Endothelial cell (in vitro differentiated cells): ENCODE measurements at regions not wholly inside any gene's neighbourhood (a gene's known extent, or its start where the extent isn't known, plus 50 kb on each side); places are given as distances from the start of the nearest gene placed in this dataset.

Experiments
- DNase-seq: peaks from one replicate; pipeline ENCODE4 v3.0.0; 2021; ENCODE audit warnings: low spot score
- H3K27ac Mint-ChIP-seq: one replicate; pipeline ENCODE4 v1.8.0; 2021; ENCODE audit warnings: mixed read lengths, inconsistent platforms; ENCODE audit not compliant: unreplicated experiment
- H3K27me3 Mint-ChIP-seq: one replicate; pipeline ENCODE4 v1.8.0; 2021; ENCODE audit warnings: mild to moderate bottlenecking, moderate library complexity, mixed read lengths, inconsistent platforms; ENCODE audit not compliant: unreplicated experiment
- H3K36me3 Mint-ChIP-seq: one replicate; pipeline ENCODE4 v1.8.0; 2021; ENCODE audit warnings: mild to moderate bottlenecking, low read depth, mixed read lengths, inconsistent platforms; ENCODE audit not compliant: unreplicated experiment
- H3K4me1 Mint-ChIP-seq: one replicate; pipeline ENCODE4 v1.8.0; 2021; ENCODE audit warnings: mild to moderate bottlenecking, mixed read lengths, inconsistent platforms; ENCODE audit not compliant: unreplicated experiment
- H3K4me3 Mint-ChIP-seq: one replicate; pipeline ENCODE4 v1.8.0; 2021; ENCODE audit warnings: mild to moderate bottlenecking, mixed read lengths, inconsistent platforms; ENCODE audit not compliant: unreplicated experiment
- H3K9me3 Mint-ChIP-seq: one replicate; pipeline ENCODE4 v1.8.0; 2021; ENCODE audit warnings: mixed read lengths, inconsistent platforms; ENCODE audit not compliant: unreplicated experiment
- TF ChIP-seq, protein P1 (sequence below): fragments of 200-600 bp; sonication (generic); IDR thresholded peaks from one replicate; pipeline ENCODE4 v1.5.0; 2021; ENCODE audit warnings: antibody characterized with exemption; ENCODE audit not compliant: unreplicated experiment

DNA sequence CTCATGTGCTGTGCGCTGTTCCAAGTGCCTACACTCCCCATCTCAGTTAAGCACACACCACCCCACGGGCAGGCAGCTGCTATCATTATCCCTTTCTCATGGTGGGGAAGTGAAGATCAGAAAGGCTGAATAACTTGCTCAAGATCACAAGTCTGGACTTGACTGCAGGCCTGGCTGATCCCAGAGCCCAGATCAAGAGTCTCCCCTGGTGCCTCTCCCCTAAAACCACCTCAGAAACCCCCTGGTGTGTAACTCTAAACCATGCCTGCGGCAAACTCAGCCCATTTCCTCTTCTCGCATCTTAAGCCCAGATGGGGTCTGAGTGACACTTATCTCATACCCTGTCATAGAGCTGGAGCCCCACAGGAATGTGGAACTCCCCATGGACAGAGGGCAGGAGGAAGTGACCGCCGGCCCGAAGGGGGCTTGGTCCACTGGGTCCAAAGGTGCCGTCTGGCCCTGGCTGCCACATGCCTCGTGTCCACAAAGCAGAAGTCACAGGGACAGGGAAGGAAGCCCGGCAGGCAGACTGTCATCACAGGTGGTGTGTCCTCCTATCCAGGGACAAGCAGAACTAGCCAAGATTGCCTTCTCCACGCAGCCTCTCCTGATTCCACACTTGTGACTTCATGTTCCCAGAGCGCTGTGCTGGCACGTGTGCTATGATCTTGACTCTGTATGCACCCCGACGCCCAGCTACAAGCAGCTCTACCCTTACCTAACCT, 92.1 kb downstream of the SYF2 start:
- TF ChIP-seq, protein P1, sequence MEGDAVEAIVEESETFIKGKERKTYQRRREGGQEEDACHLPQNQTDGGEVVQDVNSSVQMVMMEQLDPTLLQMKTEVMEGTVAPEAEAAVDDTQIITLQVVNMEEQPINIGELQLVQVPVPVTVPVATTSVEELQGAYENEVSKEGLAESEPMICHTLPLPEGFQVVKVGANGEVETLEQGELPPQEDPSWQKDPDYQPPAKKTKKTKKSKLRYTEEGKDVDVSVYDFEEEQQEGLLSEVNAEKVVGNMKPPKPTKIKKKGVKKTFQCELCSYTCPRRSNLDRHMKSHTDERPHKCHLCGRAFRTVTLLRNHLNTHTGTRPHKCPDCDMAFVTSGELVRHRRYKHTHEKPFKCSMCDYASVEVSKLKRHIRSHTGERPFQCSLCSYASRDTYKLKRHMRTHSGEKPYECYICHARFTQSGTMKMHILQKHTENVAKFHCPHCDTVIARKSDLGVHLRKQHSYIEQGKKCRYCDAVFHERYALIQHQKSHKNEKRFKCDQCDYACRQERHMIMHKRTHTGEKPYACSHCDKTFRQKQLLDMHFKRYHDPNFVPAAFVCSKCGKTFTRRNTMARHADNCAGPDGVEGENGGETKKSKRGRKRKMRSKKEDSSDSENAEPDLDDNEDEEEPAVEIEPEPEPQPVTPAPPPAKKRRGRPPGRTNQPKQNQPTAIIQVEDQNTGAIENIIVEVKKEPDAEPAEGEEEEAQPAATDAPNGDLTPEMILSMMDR: no peak
- H3K36me3 Mint-ChIP-seq: no peaks in the 10 kb centered on the region
- H3K4me1 Mint-ChIP-seq: peaks cover 10% of the 10 kb centered on the region
- H3K9me3 Mint-ChIP-seq: no peaks in the 10 kb centered on the region
- H3K27ac Mint-ChIP-seq: no peak overlapping the region
- peaks cover 10% of the 10 kb centered on the region for H3K27me3 Mint-ChIP-seq
- no peak overlapping the region for H3K4me3 Mint-ChIP-seq
- no peak for DNase-seq

DNA sequence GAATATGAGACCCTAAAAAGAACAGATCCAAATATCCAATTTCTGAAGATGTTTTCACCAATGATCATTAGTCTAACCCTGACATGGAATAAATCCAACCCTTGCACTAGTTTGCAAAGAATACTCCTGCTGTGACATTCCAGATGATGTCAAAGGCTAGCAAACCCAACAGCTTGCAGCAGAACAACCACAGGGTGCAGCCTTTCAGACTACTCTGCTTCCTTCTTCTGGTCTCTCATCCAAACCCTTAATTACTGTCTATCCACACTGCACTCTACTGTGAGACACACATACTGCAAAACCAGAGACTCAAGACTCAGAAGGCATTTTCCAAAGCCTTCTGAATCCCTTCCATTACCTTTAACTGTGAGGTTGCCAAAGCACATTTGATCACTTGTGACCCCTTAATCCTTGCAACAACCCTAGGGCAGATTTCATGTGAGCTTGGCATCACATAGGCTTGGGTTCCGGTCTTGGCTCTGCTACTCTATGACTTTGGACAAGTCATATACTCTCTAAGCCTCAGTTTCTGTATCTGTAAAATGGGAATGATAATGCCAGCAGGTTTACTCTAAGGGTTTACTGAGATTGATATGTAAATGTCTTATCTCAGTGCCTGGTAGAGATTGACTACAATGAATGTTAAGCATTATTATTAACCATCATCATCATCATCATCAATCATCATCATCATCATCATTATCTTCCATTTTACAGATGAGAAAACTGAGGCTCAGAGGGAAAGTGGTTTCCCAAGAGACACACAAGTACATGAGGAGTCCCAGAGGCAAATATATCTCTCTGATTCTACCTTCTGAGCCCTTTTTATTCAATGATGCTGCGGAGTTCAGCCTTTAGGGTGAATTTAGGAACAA, 94.5 kb downstream of the SYF2 start:
- no peaks in the 10 kb centered on the region for H3K36me3 Mint-ChIP-seq
- peaks cover 10% of the 10 kb centered on the region for H3K4me1 Mint-ChIP-seq
- H3K27me3 Mint-ChIP-seq: peaks cover 10% of the 10 kb centered on the region
- TF ChIP-seq, protein P1: no peak
- H3K9me3 Mint-ChIP-seq: no peaks in the 10 kb centered on the region
- DNase-seq: no peak
- no peak overlapping the region for H3K4me3 Mint-ChIP-seq
- no peak overlapping the region for H3K27ac Mint-ChIP-seq

DNA sequence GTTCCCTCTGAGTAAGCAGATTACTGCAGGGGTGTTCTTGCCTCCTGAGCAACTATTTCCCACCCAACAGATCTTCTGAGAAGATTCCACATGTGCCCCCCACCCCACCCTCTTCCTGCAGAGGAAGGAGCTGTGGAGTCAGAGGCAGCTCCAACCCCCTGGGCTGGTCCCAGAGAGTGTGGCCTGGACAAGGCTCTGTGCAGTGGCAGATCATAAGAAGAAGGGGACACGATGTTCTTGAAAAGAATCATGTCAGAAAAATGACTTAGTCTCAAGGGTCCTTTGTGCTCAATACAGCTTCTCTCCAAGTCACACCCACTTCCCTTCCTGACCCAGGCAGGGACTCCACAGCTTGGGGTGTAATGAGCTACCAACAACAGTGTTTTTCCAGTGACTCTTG, 95.2 kb downstream of the SYF2 start:
- no peak for DNase-seq
- H3K27ac Mint-ChIP-seq: no peak overlapping the region

DNA sequence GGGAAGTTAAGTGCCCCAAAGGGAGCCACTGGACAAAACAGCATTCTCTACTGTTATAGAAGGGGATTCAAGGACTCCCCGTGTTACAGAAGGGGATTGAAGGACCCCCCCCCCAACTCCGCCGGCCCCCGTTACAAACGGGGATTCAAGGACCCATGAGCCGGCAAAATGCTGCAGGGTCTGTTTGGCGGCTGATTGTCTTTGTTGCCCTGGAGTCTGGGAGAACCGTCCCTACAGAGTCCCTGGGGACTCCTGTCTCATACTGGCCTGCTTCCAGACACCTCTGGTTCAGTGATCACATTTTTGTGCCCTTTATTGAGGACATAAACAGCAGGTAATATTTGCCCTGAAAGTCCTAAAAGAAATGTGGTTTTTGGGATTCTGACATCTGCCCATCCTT, 96.4 kb downstream of the SYF2 start:
- TF ChIP-seq, protein P1: no peak
- Mint-ChIP-seq H3K4me1 (peaks cover 3% of the 10 kb centered on the region), H3K9me3 (no peaks in the 10 kb centered on the region), H3K36me3 (no peaks in the 10 kb centered on the region), H3K4me3 (no peak overlapping the region), H3K27me3 (peaks cover 10% of the 10 kb centered on the region), H3K27ac (no peak overlapping the region)
- no peak for DNase-seq

More for the DNA sequence above, 95.2 kb downstream of the SYF2 start:
- TF ChIP-seq, protein P1: no peak
- no peaks in the 10 kb centered on the region for H3K36me3 Mint-ChIP-seq
- H3K4me1 Mint-ChIP-seq: peaks cover 4% of the 10 kb centered on the region
- H3K27me3 Mint-ChIP-seq: peaks cover 10% of the 10 kb centered on the region
- H3K9me3 Mint-ChIP-seq: no peaks in the 10 kb centered on the region
- no peak overlapping the region for H3K4me3 Mint-ChIP-seq
